Endothelial cell of umbilical vein (primary cell): ENCODE measurements at regions not wholly inside any gene's neighbourhood (a gene's known extent, or its start where the extent isn't known, plus 50 kb on each side); places are given as distances from the start of the nearest gene placed in this dataset.

Experiments
- BruUV-seq: library from RNA; stranded (reverse); fragments of 400-500 nt; replicated peaks from 2 replicates; lab custom pipeline; 2021; lab: Mats Ljungman, UMichigan
- CTCF ChIA-PET: fragments of 300-600, 350-600 bp; sonication (Branson Sonifier 250); formaldehyde crosslinking; loops from one replicate; lab custom pipeline; 2021; ENCODE audit warnings: antibody characterized with exemption, inconsistent platforms; lab: Charles Lee
- POLR2A ChIA-PET: fragments of 300-600, 350-600 bp; sonication (Branson Sonifier 250); formaldehyde crosslinking; loops from one replicate; lab custom pipeline; 2021; ENCODE audit warnings: antibody characterized with exemption, inconsistent platforms; lab: Charles Lee
- DNase-seq: peaks from one replicate; pipeline ENCODE4 v3.0.0-alpha.2; 2011; ENCODE audit warnings: low read depth, low spot score
- FAIRE-seq: peaks from 2 replicates; lab custom pipeline; 2011; peaks lifted over from hg19 to GRCh38; lab: Jason Lieb, UNC
- H2AFZ ChIP-seq: 2 replicates; pipeline ENCODE4 v1.6.0; 2012; ENCODE audit warnings: low read depth, low read length, control low read depth, inconsistent platforms
- H3K27ac ChIP-seq: 2 replicates; pipeline ENCODE4 v1.5.1; 2011; ENCODE audit warnings: low read depth, mild to moderate bottlenecking, control low read depth, low read length, moderate library complexity; ENCODE audit not compliant: insufficient read depth
- H3K27me3 ChIP-seq, 2 experiments: 2 replicates each; pipeline versions ENCODE4 v1.6.0 to v1.6.1; 2011; ENCODE audit warnings: low read length in 2 of 2, mixed read lengths in 1 of 2; ENCODE audit not compliant: control insufficient read depth in 2 of 2, insufficient read depth in 2 of 2
- H3K36me3 ChIP-seq, 2 experiments: 2 replicates in 1 of 2; 3 replicates in 1 of 2; pipeline ENCODE4 v1.5.1; 2011; ENCODE audit warnings: low read length in 2 of 2, mild to moderate bottlenecking in 1 of 2, moderate library complexity in 1 of 2; ENCODE audit not compliant: control insufficient read depth in 2 of 2, insufficient read depth in 2 of 2; ENCODE audit errors: extremely low read depth in 1 of 2
- H3K4me1 ChIP-seq: 3 replicates; pipeline ENCODE4 v1.5.1; 2011; ENCODE audit warnings: mild to moderate bottlenecking, low read length; ENCODE audit not compliant: control insufficient read depth, insufficient read depth; ENCODE audit errors: extremely low read depth
- H3K4me2 ChIP-seq: 2 replicates; pipeline ENCODE4 v1.6.1; 2011; ENCODE audit warnings: low read length, control low read depth, mixed read lengths; ENCODE audit not compliant: insufficient read depth
- H3K4me3 ChIP-seq, 3 experiments: fragments of 200-600 bp in 1 of 3; sonication (generic), shearing (Covaris generic) in 1 of 3; replicated peaks in 1 of 3; 2 replicates each; pipeline ENCODE4 v1.5.1; 2011 to 2016; ENCODE audit warnings: control low read depth in 3 of 3, low read length in 3 of 3, mild to moderate bottlenecking in 2 of 3, inconsistent platforms in 1 of 3, low read depth in 1 of 3, moderate library complexity in 1 of 3; ENCODE audit not compliant: insufficient read depth in 1 of 3
- H3K79me2 ChIP-seq: 2 replicates; pipeline ENCODE4 v1.6.0; 2012; ENCODE audit warnings: low read length, inconsistent platforms; ENCODE audit not compliant: control insufficient read depth, insufficient read depth
- H3K9ac ChIP-seq: replicated peaks from 2 replicates; pipeline ENCODE3; 2011; ENCODE audit warnings: low read length, control low read depth; ENCODE audit not compliant: insufficient read depth; ENCODE audit errors: extremely low read depth
- H3K9me1 ChIP-seq: replicated peaks from 3 replicates; pipeline ENCODE4 v1.6.0; 2011; ENCODE audit warnings: mild to moderate bottlenecking, low read length; ENCODE audit not compliant: control insufficient read depth, insufficient read depth; ENCODE audit errors: extremely low read depth
- H3K9me3 ChIP-seq: replicated peaks from 2 replicates; pipeline ENCODE4 v1.5.1; 2012; ENCODE audit warnings: low read length, inconsistent platforms; ENCODE audit not compliant: control insufficient read depth, insufficient read depth
- H4K20me1 ChIP-seq: replicated peaks from 2 replicates; pipeline ENCODE3; 2011; ENCODE audit warnings: mild to moderate bottlenecking, low read length; ENCODE audit not compliant: control insufficient read depth, insufficient read depth; ENCODE audit errors: extremely low read depth
- EZH2 ChIP-seq: IDR thresholded peaks from 2 replicates; pipeline ENCODE4 v1.6.1; 2012; ENCODE audit warnings: borderline replicate concordance, low read depth, mild to moderate bottlenecking, moderate library complexity, low read length, inconsistent platforms; ENCODE audit not compliant: severe bottlenecking
- FOS ChIP-seq: IDR thresholded peaks from 2 replicates; pipeline ENCODE4 v1.6.1; 2011; ENCODE audit warnings: mild to moderate bottlenecking, low read length, moderate library complexity, borderline replicate concordance; ENCODE audit not compliant: insufficient read depth
- GATA2 ChIP-seq: IDR thresholded peaks from 2 replicates; pipeline ENCODE4 v1.7.0; 2011; ENCODE audit warnings: low read depth, mild to moderate bottlenecking, moderate library complexity, mixed read lengths, low read length; ENCODE audit not compliant: insufficient read length, insufficient read depth
- JUN ChIP-seq: IDR thresholded peaks from 2 replicates; pipeline ENCODE4 v1.6.1; 2011; ENCODE audit warnings: borderline replicate concordance, low read depth; ENCODE audit not compliant: insufficient read length, insufficient read depth
- MYC ChIP-seq: IDR thresholded peaks from one replicate; pipeline ENCODE4 v1.6.1; 2011; ENCODE audit warnings: mild to moderate bottlenecking, low read depth, low read length
- POLR2A ChIP-seq: IDR thresholded peaks from 2 replicates; pipeline ENCODE4 v1.6.1; 2012; ENCODE audit warnings: low read depth, mild to moderate bottlenecking, control low read depth, low read length
- POLR2AphosphoS5 ChIP-seq: IDR thresholded peaks from 2 replicates; pipeline ENCODE4 v1.6.1; 2012; ENCODE audit warnings: low read depth, mild to moderate bottlenecking, control low read depth, low read length, moderate library complexity; ENCODE audit not compliant: insufficient read depth
- dilution Hi-C: fragments of 300-500 bp; cut with MboI; formaldehyde crosslinking; loops from one replicate; pipeline ENCODE4 v1.15.0; 2019; ENCODE audit warnings: low sequenced_read_pairs; ENCODE audit not compliant: extremely low pct_ligation_motif_present
- intact Hi-C: fragments of 100-400 bp; cut with micrococcal nuclease; formaldehyde crosslinking; loops from one replicate; pipeline ENCODE4 v1.10.0; 2022
- TF ChIP-seq, protein P1 (sequence below), 2 donors: IDR thresholded peaks; 1 replicate in 1 of 2; 2 replicates in 1 of 2; pipeline ENCODE4 v1.5.1; 2011; ENCODE audit warnings: low read length in 2 of 2, mild to moderate bottlenecking in 2 of 2, moderate library complexity in 2 of 2, control low read depth in 1 of 2, inconsistent platforms in 1 of 2, low read depth in 1 of 2; ENCODE audit not compliant: insufficient read depth in 1 of 2; ENCODE audit errors: extremely low read depth in 1 of 2
- TF ChIP-seq, protein P2 (sequence below): IDR thresholded peaks from 2 replicates; pipeline ENCODE4 v1.6.1; 2011; ENCODE audit not compliant: insufficient read depth, insufficient read length

- FAIRE-seq (no peak), DNase-seq (no peak)
- no peaks in the 10 kb centered on the region for H4K20me1 ChIP-seq
- no peaks in the 10 kb centered on the region for H3K4me1 ChIP-seq
- no peak overlapping the region for H3K27ac ChIP-seq
- no peaks in the 10 kb centered on the region for H3K36me3 ChIP-seq
- TF ChIP-seq, protein P1, sequence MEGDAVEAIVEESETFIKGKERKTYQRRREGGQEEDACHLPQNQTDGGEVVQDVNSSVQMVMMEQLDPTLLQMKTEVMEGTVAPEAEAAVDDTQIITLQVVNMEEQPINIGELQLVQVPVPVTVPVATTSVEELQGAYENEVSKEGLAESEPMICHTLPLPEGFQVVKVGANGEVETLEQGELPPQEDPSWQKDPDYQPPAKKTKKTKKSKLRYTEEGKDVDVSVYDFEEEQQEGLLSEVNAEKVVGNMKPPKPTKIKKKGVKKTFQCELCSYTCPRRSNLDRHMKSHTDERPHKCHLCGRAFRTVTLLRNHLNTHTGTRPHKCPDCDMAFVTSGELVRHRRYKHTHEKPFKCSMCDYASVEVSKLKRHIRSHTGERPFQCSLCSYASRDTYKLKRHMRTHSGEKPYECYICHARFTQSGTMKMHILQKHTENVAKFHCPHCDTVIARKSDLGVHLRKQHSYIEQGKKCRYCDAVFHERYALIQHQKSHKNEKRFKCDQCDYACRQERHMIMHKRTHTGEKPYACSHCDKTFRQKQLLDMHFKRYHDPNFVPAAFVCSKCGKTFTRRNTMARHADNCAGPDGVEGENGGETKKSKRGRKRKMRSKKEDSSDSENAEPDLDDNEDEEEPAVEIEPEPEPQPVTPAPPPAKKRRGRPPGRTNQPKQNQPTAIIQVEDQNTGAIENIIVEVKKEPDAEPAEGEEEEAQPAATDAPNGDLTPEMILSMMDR (IDR thresholded peaks at IDR 0.05; ENCODE audit: extremely low read depth in 1 of 2, insufficient read depth in 1 of 2, low read depth in 1 of 2, low read length in 2 of 2), result no peak
- TF ChIP-seq GATA2, result no peak
- no peak for TF ChIP-seq POLR2AphosphoS5
- TF ChIP-seq EZH2, result no peak
- TF ChIP-seq, protein P2, sequence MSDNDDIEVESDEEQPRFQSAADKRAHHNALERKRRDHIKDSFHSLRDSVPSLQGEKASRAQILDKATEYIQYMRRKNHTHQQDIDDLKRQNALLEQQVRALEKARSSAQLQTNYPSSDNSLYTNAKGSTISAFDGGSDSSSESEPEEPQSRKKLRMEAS, result no peak
- no peak for TF ChIP-seq POLR2A
- no peak for TF ChIP-seq JUN
- no peak for TF ChIP-seq MYC
- no peak for TF ChIP-seq FOS
- no peak overlapping the region for H2AFZ ChIP-seq
- no peaks in the 10 kb centered on the region for H3K9me1 ChIP-seq
- H3K79me2 ChIP-seq, result no peaks in the 10 kb centered on the region
- H3K9ac ChIP-seq, result no peak overlapping the region
- POLR2A ChIA-PET, result no interaction called here
- no TSS peak for BruUV-seq
- no peaks in the 10 kb centered on the region for H3K27me3 ChIP-seq
- CTCF ChIA-PET, result interaction anchor here (1.2 to 4.1 kb wide), 3 partner anchors 96 to 220 kb away, joined by 3 to 40 read pairs (median 7); no protein-coding TSS in a partner anchor
- peaks cover 3% of the 10 kb centered on the region for H3K9me3 ChIP-seq
- H3K4me3 ChIP-seq, result no peak overlapping the region
- H3K4me2 ChIP-seq, result no peak overlapping the region
- intact Hi-C loops, result loop anchor here (5.0 kb wide), 2 partner anchors 202 to 352 kb away; no protein-coding TSS in a partner anchor
- dilution Hi-C loops, result no loop called here
Measured at GRCh38 chr12:19644571-19644970, 205.3 kb downstream of the AEBP2 start.
